Large intestine (tissue), 3 donors: ENCODE measurements at regions not wholly inside any gene's neighbourhood (a gene's known extent, or its start where the extent isn't known, plus 50 kb on each side); places are given as distances from the start of the nearest gene placed in this dataset.

ENCODE experiments used
- DNase-seq, 2 donors: peaks; one replicate each; pipeline versions ENCODE4 v3.0.0 to v3.0.0-alpha.2; 2013
- H3K27ac ChIP-seq: one replicate; pipeline ENCODE4 v1.5.1; 2013; ENCODE audit warnings: low read length
- H3K27me3 ChIP-seq: 2 replicates; pipeline ENCODE4 v1.6.1; 2013; ENCODE audit warnings: low read length; ENCODE audit not compliant: control insufficient read depth, insufficient read depth
- H3K36me3 ChIP-seq: 2 replicates; pipeline ENCODE4 v1.6.1; 2013; ENCODE audit warnings: low read length; ENCODE audit not compliant: control insufficient read depth, insufficient read depth
- H3K4me1 ChIP-seq: one replicate; pipeline ENCODE4 v1.6.1; 2013; ENCODE audit warnings: low read length; ENCODE audit not compliant: control insufficient read depth, insufficient read depth
- H3K4me3 ChIP-seq: one replicate; pipeline ENCODE4 v1.5.1; 2013; ENCODE audit warnings: low read length
- H3K9me3 ChIP-seq: one replicate; pipeline ENCODE4 v1.6.1; 2013; ENCODE audit warnings: mild to moderate bottlenecking, low read depth, low read length, moderate library complexity; ENCODE audit not compliant: control insufficient read depth
- WGBS: methylation state at CpG from one replicate; pipeline ENCODE4 v1.1.5; 2013; ENCODE audit warnings: low lambda C conversion rate; ENCODE audit not compliant: insufficient coverage; 5-methylcytosine and 5-hydroxymethylcytosine counted together

DNA sequence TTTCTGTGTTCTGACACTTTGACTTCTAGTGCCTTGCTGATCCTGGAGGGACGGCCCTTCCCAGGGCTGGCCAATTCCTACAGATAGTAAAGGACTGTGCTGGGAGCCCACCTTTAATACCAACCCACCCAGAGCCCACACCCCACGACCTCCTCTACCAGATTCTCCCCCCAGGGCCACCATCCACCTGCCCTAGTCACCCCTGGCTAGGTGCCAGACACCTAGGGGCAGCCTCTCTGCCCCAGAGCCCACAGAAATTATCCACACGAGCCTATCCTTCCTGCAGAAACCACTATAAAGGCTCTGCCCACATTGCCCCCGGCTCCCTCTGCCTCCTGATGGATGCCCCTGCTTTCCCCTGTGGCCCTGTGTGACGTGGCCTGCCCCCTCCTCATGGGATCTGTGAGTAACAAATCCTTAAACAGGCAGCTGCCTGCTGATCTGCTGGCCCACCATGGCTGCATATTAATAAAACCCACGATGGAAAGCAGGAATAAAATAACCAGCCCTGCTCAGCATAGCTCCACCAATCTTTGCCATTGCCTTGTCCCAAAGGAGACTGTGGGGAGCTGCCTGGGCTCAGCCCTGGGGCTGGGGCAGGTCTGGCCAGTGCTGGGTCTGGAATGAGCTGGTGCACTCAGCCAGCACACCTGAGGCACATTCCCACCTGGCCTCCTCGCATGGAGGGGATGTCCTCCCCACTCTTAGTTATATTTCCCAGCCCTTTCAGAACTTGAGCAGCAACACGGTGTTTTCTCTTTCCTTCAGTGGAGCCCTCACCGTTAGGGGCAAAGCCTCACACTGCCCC, 488.5 kb downstream of the NPHP4 start:
- H3K36me3 ChIP-seq, result no peaks in the 10 kb centered on the region
- H3K4me3 ChIP-seq, result no peak overlapping the region
- DNase-seq, result no peak
- no CpG with 5 or more reads among the region's 9 CpGs for WGBS
- H3K27ac ChIP-seq, result no peak overlapping the region
- H3K9me3 ChIP-seq, result no peaks in the 10 kb centered on the region
- no peaks in the 10 kb centered on the region for H3K4me1 ChIP-seq
- H3K27me3 ChIP-seq, result no peaks in the 10 kb centered on the region

DNA sequence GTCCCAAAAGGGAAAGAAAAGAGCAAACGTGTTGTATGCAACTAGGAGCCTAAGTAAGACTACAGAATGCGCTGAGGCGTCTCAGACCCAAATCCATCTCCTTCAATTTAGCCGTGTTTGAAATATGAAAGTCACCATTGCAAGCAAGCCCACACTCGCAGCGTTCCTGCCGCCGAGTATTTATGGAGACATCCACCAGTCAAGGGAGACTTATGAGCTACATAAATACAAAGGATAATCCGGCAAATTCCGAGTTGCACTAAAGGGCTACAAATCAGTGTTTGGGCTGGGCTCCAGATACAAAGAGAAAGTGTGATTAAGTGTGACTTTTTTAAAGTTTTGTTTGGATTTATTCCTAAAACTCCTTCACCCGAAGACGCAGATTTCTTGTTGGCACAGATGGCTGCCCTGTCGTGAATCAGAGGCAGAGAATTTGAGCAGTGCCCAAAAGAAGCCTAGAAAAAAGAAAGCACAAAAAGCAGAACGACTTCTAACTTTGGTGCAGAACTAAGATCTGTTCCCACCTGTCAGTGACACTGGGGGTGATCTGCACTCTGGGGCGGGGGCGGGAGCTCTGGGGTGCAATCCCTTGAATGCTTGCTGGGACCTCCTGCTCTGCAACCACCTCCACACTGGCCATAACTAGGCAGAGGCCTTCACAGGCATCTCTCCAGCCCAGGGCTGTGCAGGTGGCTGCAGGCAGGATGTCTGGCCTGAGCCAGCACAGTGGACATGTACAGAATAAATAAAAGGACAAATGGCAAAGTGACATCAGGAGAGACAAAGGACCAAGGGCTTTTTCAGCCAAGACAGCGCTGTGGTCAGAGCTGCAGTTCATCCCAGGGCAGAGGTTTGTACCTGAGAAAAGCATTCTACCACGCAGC, 489.7 kb downstream of the NPHP4 start:
- no peaks in the 10 kb centered on the region for H3K9me3 ChIP-seq
- no peak overlapping the region for H3K27ac ChIP-seq
- H3K4me1 ChIP-seq, result no peaks in the 10 kb centered on the region
- no peaks in the 10 kb centered on the region for H3K36me3 ChIP-seq
- DNase-seq, result no peak
- no peaks in the 10 kb centered on the region for H3K27me3 ChIP-seq
- 77% methylated on average over 6 of the region's 18 CpGs for WGBS
- no peak overlapping the region for H3K4me3 ChIP-seq

- no peak overlapping the region for H3K4me3 ChIP-seq
- no peaks in the 10 kb centered on the region for H3K4me1 ChIP-seq
- no peaks in the 10 kb centered on the region for H3K36me3 ChIP-seq
- H3K27ac ChIP-seq, result no peak overlapping the region
- no peak for DNase-seq
- no peaks in the 10 kb centered on the region for H3K9me3 ChIP-seq
- 79% methylated on average over 3 of the region's 18 CpGs for WGBS
- H3K27me3 ChIP-seq, result peaks cover 2% of the 10 kb centered on the region
Measured at GRCh38 chr1:5501206-5501930, 490.9 kb downstream of the NPHP4 start.

DNA sequence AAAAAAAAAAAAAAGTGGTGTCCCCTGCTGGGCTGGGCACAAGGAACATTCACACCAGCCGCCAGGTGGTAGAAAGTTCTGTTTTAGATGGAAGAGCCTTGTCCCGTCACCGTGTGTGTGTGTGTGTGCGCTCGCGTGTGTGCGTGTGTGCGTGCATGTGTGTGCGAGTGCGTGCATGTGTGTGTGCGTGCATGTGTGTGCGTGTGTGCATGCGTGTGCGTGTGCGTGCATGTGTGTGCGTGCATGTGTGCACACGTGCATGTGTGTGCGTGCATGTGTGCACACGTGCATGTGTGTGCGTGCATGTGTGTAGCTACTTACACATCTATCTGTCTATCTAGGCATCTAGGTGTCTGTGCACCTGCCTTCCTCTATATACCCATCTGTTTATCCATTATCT, 491.7 kb downstream of the NPHP4 start:
- WGBS, result no CpG with 5 or more reads among the region's 20 CpGs
- H3K4me1 ChIP-seq, result no peaks in the 10 kb centered on the region
- no peaks in the 10 kb centered on the region for H3K9me3 ChIP-seq
- peaks cover 2% of the 10 kb centered on the region for H3K27me3 ChIP-seq
- H3K36me3 ChIP-seq, result no peaks in the 10 kb centered on the region
- H3K27ac ChIP-seq, result no peak overlapping the region
- no peak overlapping the region for H3K4me3 ChIP-seq
- no peak for DNase-seq

- H3K27ac ChIP-seq, result no peak overlapping the region
- H3K4me3 ChIP-seq, result no peak overlapping the region
- DNase-seq, result no peak
- peaks cover 2% of the 10 kb centered on the region for H3K27me3 ChIP-seq
- H3K4me1 ChIP-seq, result no peaks in the 10 kb centered on the region
- H3K9me3 ChIP-seq, result no peaks in the 10 kb centered on the region
- H3K36me3 ChIP-seq, result no peaks in the 10 kb centered on the region
- WGBS, result no CpG with 5 or more reads among the region's 6 CpGs
Measured at GRCh38 chr1:5497503-5497902, 494.7 kb downstream of the NPHP4 start.

- Histone ChIP-seq H3K27me3 (peaks cover 2% of the 10 kb centered on the region), H3K27ac (no peak overlapping the region), H3K36me3 (no peaks in the 10 kb centered on the region), H3K4me1 (no peaks in the 10 kb centered on the region), H3K9me3 (no peaks in the 10 kb centered on the region), H3K4me3 (no peak overlapping the region)
- DNase-seq, result no peak
- WGBS, result 70% methylated on average over 2 of the region's 16 CpGs
Measured at GRCh38 chr1:5495596-5496410, 496.4 kb downstream of the NPHP4 start.

DNA sequence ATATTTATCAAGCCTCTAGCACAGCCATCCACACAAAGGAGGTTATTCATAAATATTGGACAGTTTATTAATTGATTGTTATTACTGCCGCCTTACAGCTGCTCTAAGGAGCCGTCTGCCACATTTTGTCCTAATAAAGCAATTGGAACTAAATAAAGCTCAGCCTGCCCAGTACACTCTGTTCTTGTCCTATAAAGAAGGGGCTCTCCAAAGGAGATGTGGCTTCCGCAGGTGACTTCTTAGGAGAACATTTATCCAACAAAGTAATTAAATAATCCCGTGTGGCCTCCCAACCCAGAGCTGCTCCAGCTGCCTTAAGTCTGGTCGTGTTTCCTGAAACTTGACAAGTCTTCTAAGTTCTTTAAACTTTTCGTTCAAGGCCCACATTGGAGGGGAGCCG, 497.7 kb downstream of the NPHP4 start:
- no peak overlapping the region for H3K27ac ChIP-seq
- H3K27me3 ChIP-seq, result peaks cover 2% of the 10 kb centered on the region
- DNase-seq, result no peak
- H3K4me1 ChIP-seq, result no peaks in the 10 kb centered on the region
- H3K36me3 ChIP-seq, result no peaks in the 10 kb centered on the region
- no peak overlapping the region for H3K4me3 ChIP-seq
- H3K9me3 ChIP-seq, result no peaks in the 10 kb centered on the region
- WGBS, result 100% methylated on average over 1 of the region's 7 CpGs

DNA sequence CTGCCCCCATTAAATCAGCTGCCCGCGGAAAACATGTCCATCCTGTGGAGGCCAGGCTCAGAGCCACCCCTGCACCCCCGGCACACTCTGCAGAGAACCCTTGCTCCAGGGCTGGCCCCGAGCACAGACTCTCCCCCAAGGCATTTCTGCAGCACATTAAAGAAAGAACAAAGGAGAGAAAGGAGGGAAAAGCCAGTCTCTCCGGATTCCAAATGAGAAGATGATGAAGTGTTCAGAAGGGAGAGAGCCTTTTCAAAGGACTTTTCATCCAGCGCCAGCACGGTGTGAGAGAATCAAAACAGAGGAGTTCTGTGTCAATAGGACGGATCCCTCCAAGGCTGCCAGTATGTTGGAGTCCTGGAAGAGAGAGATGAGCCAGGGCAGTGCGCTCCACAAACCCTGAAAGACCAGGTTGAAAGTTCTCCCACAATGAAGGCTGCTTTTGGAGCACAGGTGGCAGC, 498.3 kb downstream of the NPHP4 start:
- H3K36me3 ChIP-seq, result no peaks in the 10 kb centered on the region
- DNase-seq, result no peak
- H3K9me3 ChIP-seq, result no peaks in the 10 kb centered on the region
- H3K4me3 ChIP-seq, result no peak overlapping the region
- no CpG with 5 or more reads among the region's 9 CpGs for WGBS
- no peaks in the 10 kb centered on the region for H3K4me1 ChIP-seq
- H3K27me3 ChIP-seq, result peaks cover 2% of the 10 kb centered on the region
- no peak overlapping the region for H3K27ac ChIP-seq

DNA sequence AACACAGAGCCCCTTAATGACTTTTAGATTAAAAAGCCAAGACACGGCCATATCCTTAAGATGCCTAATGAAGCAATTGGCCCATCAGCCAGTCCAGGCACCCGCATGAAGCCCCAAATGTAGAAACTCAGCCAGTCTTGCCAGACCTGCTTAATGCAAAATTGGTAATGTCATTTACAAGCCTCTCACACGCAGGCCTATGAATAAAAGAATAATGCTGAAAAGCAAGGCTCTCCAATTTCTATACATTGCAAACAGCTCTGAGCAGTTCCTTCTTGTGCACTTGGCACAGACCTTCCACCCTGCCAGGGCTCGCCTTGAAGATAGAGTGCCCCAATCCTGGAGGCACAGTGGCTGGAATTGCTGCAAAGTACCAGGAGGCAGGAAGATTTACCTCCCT, 498.9 kb downstream of the NPHP4 start:
- DNase-seq, result no peak

More for the DNA sequence above, 498.9 kb downstream of the NPHP4 start:
- Histone ChIP-seq H3K27ac (no peak overlapping the region), H3K36me3 (no peaks in the 10 kb centered on the region), H3K9me3 (no peaks in the 10 kb centered on the region), H3K27me3 (peaks cover 2% of the 10 kb centered on the region), H3K4me3 (no peak overlapping the region), H3K4me1 (no peaks in the 10 kb centered on the region)
- no CpG with 5 or more reads among the region's 4 CpGs for WGBS
